GM21576 (cell line): ENCODE measurements at regions not wholly inside any gene's neighbourhood (a gene's known extent, or its start where the extent isn't known, plus 50 kb on each side); places are given as distances from the start of the nearest gene placed in this dataset.
"Not testable (repeated sequence)": the region's sequence is repeated elsewhere in the genome, so short reads cannot be mapped to it uniquely, and the experiment has no call there.

Experiments used
- ATAC-seq: cut with Tn5 transposase; IDR thresholded peaks from one replicate; pipeline ENCODE4 v1.9.1; 2021; ENCODE audit warnings: mild to moderate bottlenecking, moderate library complexity; ENCODE audit not compliant: unreplicated experiment

DNA sequence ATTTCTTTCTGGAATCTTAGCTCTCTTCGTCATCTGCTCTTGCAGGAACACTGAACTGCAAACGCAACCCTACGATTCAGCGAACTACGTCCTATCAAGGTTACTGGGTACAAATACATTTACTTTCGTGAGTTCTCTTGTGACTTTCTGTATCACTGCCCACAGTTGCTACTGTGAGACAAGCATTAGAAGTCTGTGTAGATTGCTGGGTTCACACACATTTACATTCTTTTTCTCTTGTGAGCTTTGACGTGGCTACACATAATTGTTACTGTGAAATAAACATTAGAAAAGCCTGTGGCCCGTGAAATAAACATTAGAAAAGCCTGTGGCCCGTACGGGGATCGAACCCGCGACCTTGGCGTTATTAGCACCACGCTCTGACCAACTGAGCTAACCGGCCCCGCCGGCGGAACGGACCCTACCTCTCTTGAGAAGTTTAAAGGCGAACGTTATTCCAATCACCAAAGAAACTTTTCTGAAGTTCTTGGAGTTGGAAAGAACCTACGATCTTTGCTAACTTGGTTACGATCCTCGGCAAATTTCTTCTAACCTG is 61.2 kb upstream of the ZNF322 start:
- not testable (repeated sequence) for ATAC-seq

GRCh38 chr6:26730019-26730766 is 70.6 kb upstream of the ZNF322 start:
- ATAC-seq, result not testable (repeated sequence)

- not testable (repeated sequence) for ATAC-seq
Observed at GRCh38 chr6:26734776-26735472, 75.4 kb upstream of the ZNF322 start.

DNA sequence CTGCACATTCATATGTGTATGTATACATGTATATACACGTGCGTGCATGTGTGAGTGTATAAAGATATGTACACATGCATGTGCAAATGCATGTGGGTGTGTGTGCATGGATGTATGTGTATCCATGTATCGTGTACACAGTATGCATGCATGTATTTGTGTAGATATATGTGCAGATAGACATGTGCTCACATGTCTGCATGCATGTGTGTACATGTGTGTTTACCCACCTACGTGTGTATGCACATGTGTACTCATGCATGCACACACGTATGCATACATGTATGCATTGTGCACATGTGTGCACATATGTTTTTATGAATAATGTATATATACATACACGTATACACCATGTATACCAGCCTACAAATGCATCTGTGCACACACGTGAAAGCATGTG is 80.3 kb upstream of the ZNF322 start:
- no peak for ATAC-seq

DNA sequence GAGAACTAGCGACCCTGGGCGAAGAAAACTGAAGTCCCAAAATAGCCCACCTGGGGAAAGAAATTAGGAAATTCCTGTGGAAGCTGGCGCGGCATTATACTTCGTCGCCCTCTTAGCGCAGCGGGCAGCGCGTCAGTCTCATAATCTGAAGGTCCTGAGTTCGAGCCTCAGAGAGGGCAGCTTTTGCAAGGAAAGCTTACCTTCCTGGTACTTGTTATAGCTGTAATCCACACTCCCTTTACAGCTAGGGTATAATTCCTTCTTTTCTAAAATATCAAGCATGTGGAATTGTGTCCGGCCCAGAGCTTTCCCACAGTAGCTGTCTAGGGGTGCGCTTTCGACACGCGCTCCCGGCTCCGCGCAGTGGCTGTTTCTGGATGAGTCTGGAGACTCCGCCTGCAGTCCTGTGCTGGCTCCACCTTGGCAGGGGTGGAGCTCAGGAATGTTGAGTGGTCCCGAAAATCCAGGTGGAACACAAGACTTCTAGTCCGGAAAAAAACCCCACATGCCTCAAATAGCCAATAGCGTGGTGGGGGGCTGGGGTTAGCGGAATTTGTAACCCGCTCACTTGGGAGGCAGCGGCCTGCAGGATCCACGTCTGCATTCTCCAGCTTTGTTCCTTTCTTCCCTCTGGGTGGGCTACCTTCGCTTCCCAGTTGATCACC is 83.7 kb upstream of the ZNF322 start:
- ATAC-seq, result no peak

GRCh38 chr6:26743941-26744699 is 84.6 kb upstream of the ZNF322 start:
- no peak for ATAC-seq

DNA sequence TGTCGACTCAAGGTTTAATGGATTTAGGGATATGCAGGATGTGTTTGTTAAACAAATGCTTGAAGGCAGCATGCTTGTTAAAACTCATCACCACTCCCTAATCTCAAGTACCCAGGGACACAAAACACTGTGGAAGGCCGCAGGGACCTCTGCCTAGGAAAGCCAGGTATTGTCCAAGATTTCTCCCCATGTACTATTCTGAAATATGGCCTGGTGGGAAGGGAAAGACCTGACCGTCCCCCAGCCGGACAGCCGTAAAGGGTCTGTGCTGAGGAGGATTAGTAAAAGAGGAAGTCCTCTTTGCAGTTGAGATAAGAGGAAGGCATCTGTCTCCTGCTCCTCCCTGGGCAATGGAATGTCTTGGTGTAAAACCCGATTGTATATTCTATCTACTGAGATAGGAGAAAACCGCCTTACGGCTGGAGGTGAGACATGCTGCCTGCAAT is 85.3 kb upstream of the ZNF322 start:
- not testable (repeated sequence) for ATAC-seq

- not testable (repeated sequence) for ATAC-seq
Observed at GRCh38 chr6:26745964-26746363, 86.4 kb upstream of the ZNF322 start.

DNA sequence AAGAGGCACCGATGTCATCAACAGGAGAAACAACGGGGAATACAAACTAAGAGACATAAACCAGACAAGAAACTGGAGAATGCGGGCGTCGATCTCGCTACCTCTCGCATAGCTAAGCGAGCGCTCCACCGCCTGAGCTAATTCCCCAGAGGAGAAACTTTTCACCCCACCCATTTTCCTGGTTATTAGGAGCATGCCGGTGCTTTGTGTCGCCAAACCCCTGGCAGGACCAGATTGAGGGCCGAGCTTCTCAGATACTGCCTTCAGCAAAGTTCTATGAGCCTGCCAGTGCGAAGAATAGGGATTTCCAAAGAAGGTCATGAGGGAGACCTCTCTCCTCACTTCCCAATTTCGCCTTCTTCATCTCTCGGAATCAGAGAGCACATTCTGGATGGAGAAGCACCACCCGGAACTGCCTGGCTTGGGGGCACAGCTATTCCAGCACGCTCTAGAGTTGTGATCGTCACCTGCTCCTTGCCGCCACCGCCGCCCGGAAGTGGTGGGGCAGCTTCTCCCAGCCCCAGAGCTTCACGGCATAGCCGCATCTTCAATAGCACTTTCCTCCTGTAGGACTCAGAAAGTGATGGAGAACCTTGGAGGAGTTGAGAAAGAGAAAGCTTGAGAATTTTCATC is 89.7 kb upstream of the ZNF322 start:
- not testable (repeated sequence) for ATAC-seq

GRCh38 chr6:26749759-26750126 is 90.2 kb upstream of the ZNF322 start:
- not testable (repeated sequence) for ATAC-seq

- no peak for ATAC-seq
Observed at GRCh38 chr6:26754212-26754611, 94.7 kb upstream of the ZNF322 start.

- not testable (repeated sequence) for ATAC-seq
Observed at GRCh38 chr6:26754801-26755200, 95.3 kb upstream of the ZNF322 start.

DNA sequence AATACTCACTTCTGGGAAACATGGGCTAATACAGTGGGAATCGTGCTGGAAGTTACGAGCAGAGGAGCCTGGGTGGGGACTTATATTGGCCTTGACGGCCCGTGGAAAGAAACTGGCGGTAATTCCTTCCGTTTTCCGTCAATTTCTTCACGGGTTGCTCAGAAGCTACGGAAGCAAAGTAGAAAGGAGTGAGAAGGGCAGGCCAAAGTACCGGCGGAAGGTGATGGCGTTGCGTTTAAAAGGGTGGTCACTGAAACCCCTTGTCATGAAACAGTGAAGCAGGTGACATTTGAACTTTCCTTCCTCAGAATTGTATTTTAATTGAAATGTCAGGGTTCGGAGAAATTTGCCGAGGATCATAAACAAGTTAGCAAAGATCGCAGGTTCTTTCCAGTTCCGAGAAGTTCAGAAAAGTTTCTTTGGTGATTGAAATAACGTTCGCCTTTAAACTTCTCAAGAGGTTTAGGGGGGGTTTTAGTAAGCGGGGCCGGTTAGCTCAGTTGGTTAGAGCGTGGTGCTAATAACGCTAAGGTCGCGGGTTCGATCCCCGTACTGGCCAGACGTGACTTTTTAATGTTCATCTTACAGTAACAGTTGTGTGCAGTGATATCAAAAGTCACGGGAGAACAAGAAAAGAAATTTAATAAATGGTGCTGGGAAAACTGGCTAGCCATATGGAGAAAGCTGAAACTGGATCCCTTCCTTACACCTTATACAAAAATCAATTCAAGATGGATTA is 96.7 kb upstream of the ZNF322 start:
- ATAC-seq, result not testable (repeated sequence)

DNA sequence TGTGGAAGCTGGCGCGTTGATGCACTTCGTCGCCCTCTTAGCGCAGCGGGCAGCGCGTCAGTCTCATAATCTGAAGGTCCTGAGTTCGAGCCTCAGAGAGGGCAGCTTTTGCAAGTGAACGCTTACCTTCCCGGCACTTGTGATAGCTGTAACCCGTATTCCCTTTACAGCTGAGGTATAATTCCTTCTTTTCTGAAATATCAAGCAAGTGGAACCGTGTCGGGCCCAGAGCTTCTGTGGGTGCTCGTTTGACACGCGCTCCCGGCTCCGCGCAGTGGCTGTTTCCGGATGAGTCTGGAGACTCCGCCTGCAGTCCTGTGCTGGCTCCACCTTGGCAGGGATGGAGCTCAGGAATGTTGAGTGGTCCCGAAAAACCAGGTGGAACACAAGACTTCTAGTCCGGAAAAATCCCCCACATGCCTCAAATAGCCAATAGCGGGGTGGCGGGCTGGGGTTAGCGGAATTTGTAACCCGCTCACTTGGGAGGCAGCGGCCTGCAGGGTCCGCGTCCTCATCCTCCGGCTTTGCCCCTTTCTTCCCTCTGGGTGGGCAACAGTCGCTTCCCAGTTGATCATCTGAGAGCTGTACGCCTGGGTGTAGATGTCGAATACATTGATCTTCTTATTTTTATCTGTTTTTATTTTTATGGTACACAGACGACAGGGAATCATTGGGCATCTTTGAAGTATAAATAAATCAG is 106.8 kb upstream of the ZNF322 start:
- not testable (repeated sequence) for ATAC-seq

DNA sequence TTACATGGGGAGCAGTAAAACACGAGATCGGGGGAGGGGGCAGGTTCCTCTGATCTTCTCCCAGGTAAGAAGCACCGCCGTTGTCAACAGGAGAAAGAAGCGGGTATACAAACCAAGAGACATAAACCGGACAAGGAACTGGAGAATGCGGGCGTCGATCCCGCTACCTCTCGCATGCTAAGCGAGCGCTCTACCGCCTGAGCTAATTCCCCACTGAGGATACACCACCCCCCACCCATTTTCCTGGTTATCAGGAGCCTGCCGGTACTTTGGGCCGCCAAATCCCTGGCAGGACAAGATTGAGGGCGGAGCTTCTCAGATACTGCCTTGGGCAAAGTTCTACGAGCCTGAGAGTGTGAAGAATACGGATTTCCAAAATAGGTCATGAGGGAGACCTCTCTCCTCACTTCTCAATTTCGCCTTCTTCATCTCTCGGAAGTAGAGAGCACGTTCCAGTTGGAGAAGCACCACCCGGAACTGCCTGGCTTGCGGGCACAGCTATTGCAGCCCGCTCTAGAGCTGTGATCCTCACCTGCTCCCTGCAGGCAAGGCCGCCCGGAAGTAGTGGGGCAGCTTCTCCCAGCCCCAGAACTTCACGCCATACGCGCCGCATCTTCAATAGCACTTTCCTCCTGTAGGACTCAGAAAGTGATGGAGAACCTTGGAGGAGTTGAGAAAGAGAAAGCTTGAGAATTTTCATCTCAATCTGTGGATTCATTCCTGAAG is 111.6 kb upstream of the ZNF322 start:
- ATAC-seq, result not testable (repeated sequence)

GRCh38 chr6:26773414-26773813 is 113.9 kb upstream of the ZNF322 start:
- not testable (repeated sequence) for ATAC-seq

- ATAC-seq, result not testable (repeated sequence)
Observed at GRCh38 chr6:26780563-26780962, 121.0 kb upstream of the ZNF322 start.
